Gastrocnemius medialis (tissue), 4 donors: ENCODE measurements at regions not wholly inside any gene's neighbourhood (a gene's known extent, or its start where the extent isn't known, plus 50 kb on each side); places are given as distances from the start of the nearest gene placed in this dataset.

ENCODE experiments used
- CTCF ChIP-seq, 5 experiments: fragments of 450-650 bp in 3 of 5; fragments of 200-600 bp in 2 of 5; sonication (generic) in 2 of 5; IDR thresholded peaks in 4 of 5; conservative IDR thresholded peaks in 1 of 5; 1 replicate in 4 of 5; 2 replicates in 1 of 5; pipeline ENCODE4 v1.5.1; 2016 to 2019; ENCODE audit warnings: antibody characterized with exemption in 5 of 5, mild to moderate bottlenecking in 3 of 5, moderate library complexity in 3 of 5
- POLR2A ChIP-seq, 2 donors: fragments of 450-650 bp; IDR thresholded peaks; one replicate each; pipeline ENCODE4 v1.6.1; 2017; ENCODE audit warnings: antibody characterized with exemption in 2 of 2, mild to moderate bottlenecking in 2 of 2, moderate library complexity in 2 of 2

DNA sequence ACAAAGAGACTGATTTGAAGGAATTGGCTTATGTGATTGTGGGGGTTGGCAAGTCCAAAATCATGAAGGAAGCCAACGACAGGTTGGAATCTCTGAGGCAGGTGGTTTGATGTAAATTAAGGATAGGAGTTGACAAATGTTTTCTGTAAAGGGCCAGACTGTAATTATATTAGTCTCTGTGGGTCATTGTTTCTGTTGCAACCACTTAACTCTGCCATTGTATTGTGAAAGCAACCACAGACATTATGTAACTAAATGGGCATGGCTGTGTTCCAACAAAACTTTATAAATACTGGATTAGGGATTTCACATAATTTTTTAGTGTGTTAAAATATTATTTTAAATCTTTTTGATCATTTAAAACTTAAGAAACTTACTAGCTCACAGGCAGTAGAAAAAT lies 199.2 kb upstream of the MYLIP start:
- TF ChIP-seq CTCF (IDR thresholded peaks at IDR 0.05 in 4 of 5, conservative IDR thresholded peaks at IDR 0.05 in 1 of 5) (no peak), POLR2A (IDR thresholded peaks at IDR 0.05) (no peak)
